Coronary artery (tissue), 2 donors: ENCODE measurements at regions not wholly inside any gene's neighbourhood (a gene's known extent, or its start where the extent isn't known, plus 50 kb on each side); places are given as distances from the start of the nearest gene placed in this dataset.
"Not testable (repeated sequence)": the region's sequence is repeated elsewhere in the genome, so short reads cannot be mapped to it uniquely, and the experiment has no call there.

Source experiments
- DNase-seq: peaks from one replicate; pipeline ENCODE4 v3.0.0-alpha.2; 2017; ENCODE audit warnings: low spot score
- H3K27ac ChIP-seq, 2 donors: fragments of 200-600 bp; sonication (generic); one replicate each; pipeline ENCODE4 v1.5.1; 2016 to 2019
- H3K4me3 ChIP-seq: fragments of 200-600 bp; sonication (generic); 2 replicates; pipeline ENCODE4 v1.5.1; 2016; ENCODE audit warnings: mild to moderate bottlenecking, moderate library complexity
- TF ChIP-seq, protein P1 (sequence below): fragments of 200-600 bp; sonication (generic); IDR thresholded peaks from one replicate; pipeline ENCODE4 v1.5.1; 2019; ENCODE audit warnings: antibody characterized with exemption

- peak overlapping the region; percentile 39 to 80 for H3K27ac ChIP-seq
- TF ChIP-seq, protein P1, sequence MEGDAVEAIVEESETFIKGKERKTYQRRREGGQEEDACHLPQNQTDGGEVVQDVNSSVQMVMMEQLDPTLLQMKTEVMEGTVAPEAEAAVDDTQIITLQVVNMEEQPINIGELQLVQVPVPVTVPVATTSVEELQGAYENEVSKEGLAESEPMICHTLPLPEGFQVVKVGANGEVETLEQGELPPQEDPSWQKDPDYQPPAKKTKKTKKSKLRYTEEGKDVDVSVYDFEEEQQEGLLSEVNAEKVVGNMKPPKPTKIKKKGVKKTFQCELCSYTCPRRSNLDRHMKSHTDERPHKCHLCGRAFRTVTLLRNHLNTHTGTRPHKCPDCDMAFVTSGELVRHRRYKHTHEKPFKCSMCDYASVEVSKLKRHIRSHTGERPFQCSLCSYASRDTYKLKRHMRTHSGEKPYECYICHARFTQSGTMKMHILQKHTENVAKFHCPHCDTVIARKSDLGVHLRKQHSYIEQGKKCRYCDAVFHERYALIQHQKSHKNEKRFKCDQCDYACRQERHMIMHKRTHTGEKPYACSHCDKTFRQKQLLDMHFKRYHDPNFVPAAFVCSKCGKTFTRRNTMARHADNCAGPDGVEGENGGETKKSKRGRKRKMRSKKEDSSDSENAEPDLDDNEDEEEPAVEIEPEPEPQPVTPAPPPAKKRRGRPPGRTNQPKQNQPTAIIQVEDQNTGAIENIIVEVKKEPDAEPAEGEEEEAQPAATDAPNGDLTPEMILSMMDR: no peak
- H3K4me3 ChIP-seq: no peak overlapping the region
- no peak for DNase-seq
Observed at GRCh38 chr3:177889161-177889560, 647.1 kb upstream of the KCNMB2 start.

DNA sequence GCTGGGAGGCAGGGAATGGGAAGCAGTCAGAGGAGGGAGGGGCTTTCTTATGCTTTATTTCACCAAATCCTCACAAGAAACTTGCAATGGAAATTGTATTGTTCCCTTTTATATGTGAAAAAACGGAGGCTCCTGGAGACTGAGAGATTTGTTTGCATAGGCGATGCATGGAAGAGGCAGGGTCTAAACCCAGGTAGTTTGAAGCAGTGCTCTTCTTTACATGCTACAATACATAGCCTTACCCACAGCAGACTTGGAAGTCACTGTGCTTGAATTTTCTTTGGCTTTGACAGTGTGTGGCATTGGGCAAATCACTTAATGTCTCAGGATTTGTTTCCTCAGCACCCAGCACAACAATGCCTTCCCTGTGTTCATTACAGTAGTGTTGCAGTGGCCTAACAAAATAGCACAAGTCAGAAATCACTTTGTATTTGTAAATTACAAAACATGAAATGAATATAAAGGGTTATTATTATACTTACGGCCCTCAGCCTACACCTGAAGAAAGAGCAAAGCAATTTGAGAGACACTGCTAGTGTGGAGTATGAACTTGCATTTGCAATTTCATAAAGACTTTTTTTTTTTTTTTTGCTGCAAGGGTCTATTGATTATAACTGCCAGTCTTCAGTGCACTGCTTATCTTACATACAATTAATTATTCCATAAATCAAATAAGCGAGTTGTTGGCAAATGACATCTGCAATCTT lies 646.4 kb upstream of the KCNMB2 start:
- Histone ChIP-seq H3K4me3 (no peak overlapping the region), H3K27ac (peak overlapping the region; percentile 39 to 80)
- TF ChIP-seq, protein P1: no peak
- DNase-seq: no peak

DNA sequence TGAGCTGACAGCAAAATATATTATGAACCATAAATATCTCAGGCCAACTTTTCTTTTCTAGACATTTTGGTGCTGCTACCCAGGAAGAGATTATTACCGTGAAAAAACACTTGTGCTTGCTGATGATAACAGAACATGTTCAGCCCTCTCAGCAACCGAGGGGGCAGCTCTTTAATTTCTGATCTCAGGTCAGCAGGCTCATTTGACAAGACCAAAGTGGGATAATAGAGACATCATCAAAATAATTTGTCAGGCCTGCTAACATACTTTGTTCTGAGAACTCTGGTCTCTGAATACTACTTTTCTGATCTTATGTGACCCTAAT lies 645.9 kb upstream of the KCNMB2 start:
- peak overlapping the region in 1 of 2 donors; percentile 50 for H3K27ac ChIP-seq
- TF ChIP-seq, protein P1: no peak
- DNase-seq: no peak
- no peak overlapping the region for H3K4me3 ChIP-seq

- H3K27ac ChIP-seq, DNase-seq, H3K4me3 ChIP-seq: not testable (repeated sequence)
Observed at GRCh38 chr3:177891569-177891968, 644.7 kb upstream of the KCNMB2 start.

GRCh38 chr3:177893331-177893730 lies 642.9 kb upstream of the KCNMB2 start:
- Histone ChIP-seq H3K27ac (peak overlapping the region in 1 of 2 donors; percentile 12), H3K4me3 (no peak overlapping the region)
- TF ChIP-seq, protein P1: no peak
- no peak for DNase-seq

GRCh38 chr3:177894081-177894728 lies 642.0 kb upstream of the KCNMB2 start:
- TF ChIP-seq, protein P1: no peak
- H3K27ac ChIP-seq: no peak overlapping the region
- no peak for DNase-seq
- no peak overlapping the region for H3K4me3 ChIP-seq

DNA sequence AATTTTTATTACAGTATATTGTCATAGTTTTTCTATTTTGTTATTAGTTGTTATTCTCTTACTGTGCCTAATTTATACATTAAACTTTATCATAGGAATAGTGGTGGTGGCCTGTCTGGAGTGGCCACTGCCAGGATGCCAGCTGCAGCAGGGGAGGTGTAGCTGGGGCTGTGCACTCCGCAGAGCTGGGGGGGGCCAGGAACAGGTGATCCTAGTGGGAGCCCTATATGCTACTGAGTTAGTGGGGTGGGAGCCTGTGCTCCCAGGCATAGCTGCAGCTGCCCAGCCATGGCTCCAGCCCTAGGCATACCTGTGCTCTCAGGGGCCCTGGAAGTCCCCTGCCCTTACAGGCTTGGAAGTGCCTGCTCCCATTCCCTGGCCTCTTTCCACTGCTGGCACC lies 638.1 kb upstream of the KCNMB2 start:
- no peak for DNase-seq
- TF ChIP-seq, protein P1: no peak
- Histone ChIP-seq H3K4me3 (no peak overlapping the region), H3K27ac (no peak overlapping the region)
